CD4-positive, alpha-beta T cell treated with Interleukin-1 beta for 1 hour (primary cell): ENCODE measurements at regions not wholly inside any gene's neighbourhood (a gene's known extent, or its start where the extent isn't known, plus 50 kb on each side); places are given as distances from the start of the nearest gene placed in this dataset.

Source experiments
- DNase-seq, 2 donors: peaks; one replicate each; pipeline ENCODE4 v3.0.0-alpha.2; 2020 to 2022

- DNase-seq = no peak
Observed at GRCh38 chr4:152156442-152156841, 379.4 kb downstream of the FBXW7 start.

GRCh38 chr4:152155070-152155469 lies 380.8 kb downstream of the FBXW7 start:
- DNase-seq = no peak

- no peak for DNase-seq
Observed at GRCh38 chr4:152154433-152154832, 381.5 kb downstream of the FBXW7 start.

GRCh38 chr4:152153476-152154270 lies 382.2 kb downstream of the FBXW7 start:
- DNase-seq = no peak

GRCh38 chr4:152150214-152150613 lies 385.7 kb downstream of the FBXW7 start:
- DNase-seq = no peak

- no peak for DNase-seq
Observed at GRCh38 chr4:152149745-152150144, 386.1 kb downstream of the FBXW7 start.

- no peak for DNase-seq
Observed at GRCh38 chr4:152148057-152148456, 387.2 kb upstream of the GATB start.

- DNase-seq = no peak
Observed at GRCh38 chr4:152146244-152146643, 385.4 kb upstream of the GATB start.

GRCh38 chr4:152143806-152144205 lies 383.0 kb upstream of the GATB start:
- DNase-seq = no peak

- DNase-seq = peak; percentile 4 to 21
Observed at GRCh38 chr4:152138451-152138850, 377.6 kb upstream of the GATB start.

GRCh38 chr4:152132776-152133175 lies 372.0 kb upstream of the GATB start:
- DNase-seq = no peak

- no peak for DNase-seq
Observed at GRCh38 chr4:152128356-152128755, 367.5 kb upstream of the GATB start.

GRCh38 chr4:152126238-152126637 lies 365.4 kb upstream of the GATB start:
- no peak for DNase-seq

GRCh38 chr4:152118819-152119553 lies 358.2 kb upstream of the GATB start:
- no peak for DNase-seq

- no peak for DNase-seq
Observed at GRCh38 chr4:152117933-152118507, 357.2 kb upstream of the GATB start.

- no peak for DNase-seq
Observed at GRCh38 chr4:152117520-152117919, 356.7 kb upstream of the GATB start.

GRCh38 chr4:152117054-152117453 lies 356.2 kb upstream of the GATB start:
- no peak for DNase-seq

- peak; percentile 27 to 64 for DNase-seq
Observed at GRCh38 chr4:152115794-152116193, 355.0 kb upstream of the GATB start.

- DNase-seq = no peak
Observed at GRCh38 chr4:152115118-152115517, 354.3 kb upstream of the GATB start.

GRCh38 chr4:152114562-152114961 lies 353.8 kb upstream of the GATB start:
- DNase-seq = no peak

- DNase-seq = no peak
Observed at GRCh38 chr4:152112887-152113286, 352.1 kb upstream of the GATB start.

GRCh38 chr4:152112190-152112589 lies 351.4 kb upstream of the GATB start:
- no peak for DNase-seq

- no peak for DNase-seq
Observed at GRCh38 chr4:152110780-152111179, 350.0 kb upstream of the GATB start.
